Activated CD8-positive, alpha-beta memory T cell treated with anti-CD3 and anti-CD28 coated beads for 36 hours (primary cell): ENCODE measurements at regions not wholly inside any gene's neighbourhood (a gene's known extent, or its start where the extent isn't known, plus 50 kb on each side); places are given as distances from the start of the nearest gene placed in this dataset.

Source experiments
- CTCF ChIA-PET: fragments of 350-600 bp; sonication (Branson Sonifier 250); formaldehyde crosslinking; loops from one replicate; lab custom pipeline; 2021; ENCODE audit warnings: antibody characterized with exemption; lab: Charles Lee
- POLR2A ChIA-PET: fragments of 350-600 bp; sonication (Branson Sonifier 250); formaldehyde crosslinking; loops from one replicate; lab custom pipeline; 2021; ENCODE audit warnings: antibody characterized with exemption; lab: Charles Lee

GRCh38 chr11:8814209-8814922, 96.6 kb upstream of the AKIP1 start:
- ChIA-PET CTCF (interaction anchor here (1.5 kb wide), 1 partner anchor 145 kb away, joined by 3 read pairs; no protein-coding TSS in a partner anchor), POLR2A (no interaction called here)

GRCh38 chr11:8814923-8815240, 96.1 kb upstream of the AKIP1 start:
- ChIA-PET POLR2A (no interaction called here), CTCF (interaction anchor here (1.5 kb wide), 1 partner anchor 145 kb away, joined by 3 read pairs; no protein-coding TSS in a partner anchor)

- CTCF ChIA-PET: interaction anchor here (0.6 kb wide), 1 partner anchor 468 kb away, joined by 3 read pairs; no protein-coding TSS in a partner anchor
- POLR2A ChIA-PET: no interaction called here
Measured at GRCh38 chr11:8818421-8818820, 92.6 kb upstream of the AKIP1 start.

DNA sequence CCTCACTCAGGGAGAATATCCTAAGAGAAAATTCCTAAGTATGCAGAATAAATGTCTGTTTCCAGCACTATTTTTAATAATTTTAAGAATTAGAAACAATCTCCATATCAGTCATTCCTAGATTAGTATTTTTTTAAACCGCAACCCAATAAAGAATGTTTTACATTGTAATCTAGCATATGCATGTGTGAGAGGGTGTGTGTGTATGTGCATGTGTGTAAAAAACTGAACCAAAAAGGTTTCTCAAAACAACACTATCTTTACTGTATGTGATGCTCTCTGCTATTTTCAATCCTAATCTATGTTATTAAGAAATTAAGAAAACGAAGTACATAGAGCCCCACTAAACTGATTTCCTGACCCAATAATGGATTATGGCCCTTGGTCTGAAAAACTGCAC, 90.6 kb upstream of the AKIP1 start:
- CTCF ChIA-PET: no interaction called here
- POLR2A ChIA-PET: no interaction called here

GRCh38 chr11:8822469-8822868, 88.5 kb upstream of the AKIP1 start:
- CTCF ChIA-PET: no interaction called here
- POLR2A ChIA-PET: no interaction called here

DNA sequence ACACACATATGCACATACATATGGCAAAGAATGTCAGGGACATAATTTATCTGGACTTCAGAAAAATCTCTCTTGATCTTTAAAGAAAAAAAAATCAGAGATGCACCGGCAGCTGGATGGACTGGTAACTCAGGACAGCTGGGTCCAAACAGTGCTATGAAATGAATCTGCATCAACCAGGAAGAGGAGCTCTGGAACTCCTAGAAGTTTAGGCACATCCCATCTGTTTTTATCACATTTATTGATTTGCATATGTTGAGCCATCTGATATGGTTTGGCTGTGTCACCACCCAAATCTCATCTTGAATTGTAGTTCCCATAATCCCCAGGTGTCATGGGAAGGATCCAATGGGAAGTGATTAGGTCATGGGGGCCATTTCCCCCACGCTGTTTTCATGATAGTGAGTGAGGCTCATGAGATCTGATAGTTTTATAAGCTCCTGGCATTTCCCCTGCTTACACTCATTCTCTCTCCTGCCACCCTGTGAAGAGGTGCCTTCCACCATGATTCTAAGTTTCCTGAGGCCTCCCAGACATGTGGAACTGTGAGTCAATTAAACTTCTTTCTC, 87.7 kb upstream of the AKIP1 start:
- ChIA-PET CTCF (no interaction called here), POLR2A (no interaction called here)

DNA sequence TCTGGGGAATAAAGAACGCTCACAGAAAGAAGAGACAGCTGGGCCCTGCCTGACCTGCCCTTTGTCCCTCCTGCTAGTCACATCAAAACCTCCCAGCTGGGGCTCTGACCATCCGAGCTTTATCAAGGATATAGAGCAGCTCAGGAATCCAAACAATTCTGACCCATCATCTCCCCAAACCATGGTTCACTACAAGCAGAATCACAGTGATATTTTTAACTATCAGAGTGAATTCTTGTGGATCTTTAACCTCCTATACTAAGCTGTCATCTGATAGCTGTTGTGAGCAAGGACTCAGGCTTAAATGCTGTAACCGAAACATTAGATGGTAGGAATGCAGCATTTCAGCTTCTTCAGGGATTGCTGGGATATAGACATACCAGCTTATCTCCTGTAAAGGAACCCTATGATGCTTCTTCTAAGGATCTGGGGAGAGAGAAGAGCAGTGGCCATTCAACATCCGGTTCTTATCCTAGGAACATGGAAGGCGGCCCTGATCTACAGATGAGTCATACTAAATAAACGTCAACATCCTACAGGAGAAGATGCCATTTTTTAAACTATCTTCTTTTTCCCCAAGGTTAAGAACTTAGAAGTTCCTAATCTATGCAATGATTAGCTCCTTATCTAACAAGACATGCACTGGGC, 84.7 kb upstream of the AKIP1 start:
- POLR2A ChIA-PET: no interaction called here

DNA sequence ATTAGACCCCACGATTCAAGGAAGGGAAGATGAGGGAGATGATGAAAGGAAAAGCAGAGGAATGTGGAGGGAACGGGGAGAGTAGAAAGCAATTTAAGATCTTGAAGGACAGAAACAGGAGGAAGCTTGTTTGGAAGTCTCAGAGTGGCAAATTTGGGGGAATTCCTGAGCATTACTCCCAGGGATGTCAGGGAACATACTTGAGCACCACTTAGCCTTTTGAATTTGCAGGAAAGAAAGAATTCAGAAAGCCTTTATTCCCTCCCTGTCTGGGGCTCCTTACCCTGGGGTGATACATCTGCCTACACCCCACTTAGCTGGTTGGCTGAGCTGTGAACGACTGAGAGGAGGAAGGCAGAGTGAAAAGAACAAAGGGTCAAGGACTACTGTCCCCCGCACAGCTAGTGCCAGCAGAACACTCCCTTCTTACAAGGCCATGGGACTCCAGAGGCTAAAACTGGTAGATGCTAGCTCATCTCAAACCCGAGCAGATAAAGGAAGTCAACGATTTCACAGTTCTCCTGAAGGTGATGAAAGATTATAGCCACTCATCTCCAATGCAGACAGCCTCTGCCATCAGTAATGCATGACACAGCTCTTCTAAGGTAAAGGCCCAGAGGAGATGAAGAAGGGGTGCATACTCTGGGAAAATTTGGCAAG, 84.0 kb upstream of the AKIP1 start:
- ChIA-PET CTCF (no interaction called here), POLR2A (no interaction called here)

More for the DNA sequence above, 84.7 kb upstream of the AKIP1 start:
- CTCF ChIA-PET: interaction anchor here (0.6 kb wide), 1 partner anchor 484 kb away, joined by 7 read pairs; no protein-coding TSS in a partner anchor

- ChIA-PET CTCF (interaction anchor here (0.6 kb wide), 1 partner anchor 1558 kb away, joined by 3 read pairs; no protein-coding TSS in a partner anchor), POLR2A (no interaction called here)
Measured at GRCh38 chr11:8828046-8828445, 82.9 kb upstream of the AKIP1 start.

DNA sequence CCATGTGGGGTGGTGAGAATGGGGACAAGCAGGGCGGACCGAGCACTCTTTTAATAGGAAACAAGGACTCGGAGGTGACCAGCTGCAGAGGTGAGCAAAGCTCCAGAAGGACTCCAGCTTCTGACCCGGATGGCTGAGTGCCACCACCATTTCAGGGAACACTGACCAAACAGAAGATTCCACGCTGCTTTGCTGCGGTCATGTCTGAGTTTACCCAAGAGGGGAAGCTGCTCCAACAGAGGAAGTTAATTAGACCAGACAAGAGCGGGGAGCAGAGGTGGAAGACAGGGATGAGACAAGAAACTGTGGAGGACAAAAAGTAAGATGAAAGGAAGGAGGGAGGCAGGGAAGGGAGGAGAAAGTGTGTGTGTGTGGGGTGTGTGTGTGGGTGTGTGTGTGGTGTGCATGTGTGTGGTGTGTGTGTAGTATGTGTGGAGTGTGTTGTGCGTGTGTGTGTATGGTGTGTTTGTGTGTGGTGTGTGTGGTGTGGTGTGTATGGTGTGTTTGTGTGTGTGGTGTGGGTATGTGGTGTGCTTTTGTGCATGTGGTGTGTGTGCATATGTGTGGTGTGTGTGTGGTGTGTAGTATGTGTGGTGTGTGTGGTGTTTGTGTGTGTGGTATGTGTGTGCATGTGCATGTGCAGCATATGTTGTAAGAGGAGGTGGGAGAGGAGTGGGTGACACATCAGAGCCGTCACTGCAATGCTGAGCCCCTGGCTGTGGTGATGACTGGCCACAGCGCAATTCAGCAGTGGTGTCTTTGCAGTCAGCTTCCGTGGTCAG, 82.2 kb upstream of the AKIP1 start:
- CTCF ChIA-PET: interaction anchor here (0.6 kb wide), 1 partner anchor 1558 kb away, joined by 3 read pairs; no protein-coding TSS in a partner anchor
- POLR2A ChIA-PET: no interaction called here

GRCh38 chr11:8829556-8829955, 81.4 kb upstream of the AKIP1 start:
- POLR2A ChIA-PET: no interaction called here

GRCh38 chr11:8830641-8831040, 80.3 kb upstream of the AKIP1 start:
- ChIA-PET CTCF (no interaction called here), POLR2A (no interaction called here)

More at GRCh38 chr11:8829556-8829955, 81.4 kb upstream of the AKIP1 start:
- CTCF ChIA-PET: no interaction called here

DNA sequence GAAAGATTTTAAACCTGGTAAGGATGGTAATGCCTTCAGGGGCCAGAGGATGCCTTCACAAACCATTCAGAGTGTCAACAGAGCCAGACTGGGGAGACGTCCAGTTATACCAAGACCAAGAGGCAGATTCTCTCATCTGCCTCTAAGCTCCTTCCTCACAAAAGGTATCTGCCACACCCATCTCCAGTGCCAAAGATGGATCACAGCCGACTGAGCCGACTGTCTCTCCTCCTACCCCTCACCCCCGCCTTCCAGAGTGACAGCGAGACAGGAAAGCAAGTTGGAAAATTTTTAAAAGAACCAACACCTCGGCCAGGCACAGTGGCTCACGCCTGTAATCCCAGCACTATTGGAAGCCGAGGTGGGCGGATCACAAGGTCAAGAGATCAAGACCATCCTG, 79.1 kb upstream of the AKIP1 start:
- CTCF ChIA-PET: interaction anchor here (0.7 kb wide), 1 partner anchor 21 kb away, joined by 3 read pairs; no protein-coding TSS in a partner anchor
- POLR2A ChIA-PET: no interaction called here

DNA sequence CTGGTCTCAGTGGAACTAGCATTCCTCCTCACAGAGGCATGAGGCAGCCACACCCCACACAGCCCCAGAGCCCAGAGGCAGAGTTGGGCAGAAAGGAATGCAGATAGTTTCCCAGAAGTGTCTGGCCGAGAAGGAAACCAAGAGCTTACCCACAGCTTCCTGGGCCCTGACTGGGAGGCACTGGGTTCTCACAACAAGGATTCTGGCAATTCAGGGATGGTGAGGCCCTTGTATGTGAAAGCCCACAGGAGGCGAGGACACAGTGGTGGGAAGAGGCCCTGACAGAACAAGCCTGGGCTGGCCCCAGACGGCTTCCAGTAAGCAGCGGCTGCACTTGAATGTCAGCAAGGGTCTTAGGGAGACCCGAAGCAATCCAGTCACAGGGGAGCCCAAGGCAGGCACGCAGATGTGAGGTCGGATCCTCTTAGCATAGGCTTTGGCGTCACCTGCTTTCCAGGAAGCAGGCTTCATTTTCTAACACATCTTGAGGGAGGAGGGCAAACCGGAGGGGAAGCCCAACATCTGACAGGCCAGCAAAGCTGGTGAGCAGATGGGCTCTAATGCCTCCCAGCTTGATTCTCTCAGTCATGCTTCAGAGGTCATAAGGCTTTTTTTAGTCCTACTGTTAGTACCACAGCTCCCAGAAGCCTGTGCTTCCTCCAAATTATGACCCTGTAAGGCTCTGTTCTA, 78.3 kb upstream of the AKIP1 start:
- ChIA-PET POLR2A (interaction anchor here (0.7 kb wide), 1 partner anchor 586 kb away, joined by 4 read pairs; no protein-coding TSS in a partner anchor), CTCF (interaction anchor here (0.7 kb wide), 1 partner anchor 49 kb away, joined by 4 read pairs; no protein-coding TSS in a partner anchor)

GRCh38 chr11:8833568-8834315, 77.2 kb upstream of the AKIP1 start:
- POLR2A ChIA-PET: interaction anchor here (0.7 kb wide), 1 partner anchor 587 kb away, joined by 4 read pairs; no protein-coding TSS in a partner anchor
- CTCF ChIA-PET: no interaction called here

DNA sequence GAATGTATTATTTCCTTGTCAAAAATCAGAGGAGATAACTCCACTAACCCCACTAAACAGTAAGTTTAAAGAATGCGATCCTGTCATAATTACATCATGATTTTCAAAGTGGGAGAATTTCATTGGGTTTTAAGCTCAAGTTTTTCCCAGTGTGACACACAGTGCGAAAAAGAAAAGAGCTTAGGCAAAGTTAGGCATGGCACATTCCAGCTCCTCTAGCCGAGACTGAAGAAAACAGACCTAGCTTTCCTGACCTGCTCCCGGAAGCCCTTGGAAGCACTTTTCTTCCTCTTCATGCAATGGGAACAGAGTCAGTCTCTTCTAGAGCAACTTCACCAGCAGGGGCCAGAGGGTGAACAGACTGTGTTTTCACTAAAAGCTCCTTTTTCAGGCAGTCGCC, 76.6 kb upstream of the AKIP1 start:
- ChIA-PET CTCF (no interaction called here), POLR2A (no interaction called here)

DNA sequence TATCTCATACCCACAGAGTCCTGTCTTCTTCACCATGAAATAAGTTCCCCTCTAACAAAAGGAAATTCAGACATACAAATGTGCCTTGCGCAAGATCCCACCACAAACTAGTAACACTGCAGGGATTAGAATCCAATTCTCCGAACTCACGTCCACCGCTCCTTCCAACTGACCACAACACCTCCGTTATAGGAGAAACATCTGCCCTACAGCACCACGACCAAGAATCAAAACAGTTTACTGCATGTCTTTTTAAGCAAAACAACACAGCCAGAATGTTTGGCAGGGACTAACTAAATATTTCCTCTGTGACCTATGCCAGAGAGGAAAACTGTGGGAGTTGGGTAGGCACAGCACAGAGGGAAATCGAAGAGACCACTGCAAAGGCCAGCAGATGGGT, 72.7 kb upstream of the AKIP1 start:
- POLR2A ChIA-PET: no interaction called here
- CTCF ChIA-PET: no interaction called here
